ENCODE measurements at regions not wholly inside any gene's neighbourhood (a gene's known extent, or its start where the extent isn't known, plus 50 kb on each side); places are given as distances from the start of the nearest gene placed in this dataset.

- TF ChIP-seq, protein P1, sequence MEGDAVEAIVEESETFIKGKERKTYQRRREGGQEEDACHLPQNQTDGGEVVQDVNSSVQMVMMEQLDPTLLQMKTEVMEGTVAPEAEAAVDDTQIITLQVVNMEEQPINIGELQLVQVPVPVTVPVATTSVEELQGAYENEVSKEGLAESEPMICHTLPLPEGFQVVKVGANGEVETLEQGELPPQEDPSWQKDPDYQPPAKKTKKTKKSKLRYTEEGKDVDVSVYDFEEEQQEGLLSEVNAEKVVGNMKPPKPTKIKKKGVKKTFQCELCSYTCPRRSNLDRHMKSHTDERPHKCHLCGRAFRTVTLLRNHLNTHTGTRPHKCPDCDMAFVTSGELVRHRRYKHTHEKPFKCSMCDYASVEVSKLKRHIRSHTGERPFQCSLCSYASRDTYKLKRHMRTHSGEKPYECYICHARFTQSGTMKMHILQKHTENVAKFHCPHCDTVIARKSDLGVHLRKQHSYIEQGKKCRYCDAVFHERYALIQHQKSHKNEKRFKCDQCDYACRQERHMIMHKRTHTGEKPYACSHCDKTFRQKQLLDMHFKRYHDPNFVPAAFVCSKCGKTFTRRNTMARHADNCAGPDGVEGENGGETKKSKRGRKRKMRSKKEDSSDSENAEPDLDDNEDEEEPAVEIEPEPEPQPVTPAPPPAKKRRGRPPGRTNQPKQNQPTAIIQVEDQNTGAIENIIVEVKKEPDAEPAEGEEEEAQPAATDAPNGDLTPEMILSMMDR (IDR thresholded peaks at IDR 0.05) = no peak
- TF ChIP-seq SIN3A (IDR thresholded peaks at IDR 0.05; ENCODE audit: borderline replicate concordance, low read depth, low read length) (no peak), EP300 (IDR thresholded peaks at IDR 0.05; ENCODE audit: borderline replicate concordance in 1 of 2, low read depth in 1 of 2, low read length in 1 of 2) (no peak), POLR2AphosphoS5 (IDR thresholded peaks at IDR 0.05; ENCODE audit: low read depth, low read length) (no peak), MXI1 (IDR thresholded peaks at IDR 0.05; ENCODE audit: low read depth, low read length) (no peak), TAF1 (IDR thresholded peaks at IDR 0.05; ENCODE audit: borderline replicate concordance, low read depth, low read length) (no peak), RAD21 (IDR thresholded peaks at IDR 0.05; ENCODE audit: low read length) (no peak), EZH2phosphoT487 (IDR thresholded peaks at IDR 0.05; ENCODE audit: borderline replicate concordance, low read depth) (no peak), MEF2A (IDR thresholded peaks at IDR 0.05; ENCODE audit: borderline replicate concordance, low read depth) (no peak), REST (IDR thresholded peaks at IDR 0.05; ENCODE audit: low read depth, low read length) (no peak), NFIC (IDR thresholded peaks at IDR 0.05; ENCODE audit: borderline replicate concordance) (no peak)
- TF ChIP-seq, protein P2, sequence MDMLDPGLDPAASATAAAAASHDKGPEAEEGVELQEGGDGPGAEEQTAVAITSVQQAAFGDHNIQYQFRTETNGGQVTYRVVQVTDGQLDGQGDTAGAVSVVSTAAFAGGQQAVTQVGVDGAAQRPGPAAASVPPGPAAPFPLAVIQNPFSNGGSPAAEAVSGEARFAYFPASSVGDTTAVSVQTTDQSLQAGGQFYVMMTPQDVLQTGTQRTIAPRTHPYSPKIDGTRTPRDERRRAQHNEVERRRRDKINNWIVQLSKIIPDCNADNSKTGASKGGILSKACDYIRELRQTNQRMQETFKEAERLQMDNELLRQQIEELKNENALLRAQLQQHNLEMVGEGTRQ (IDR thresholded peaks at IDR 0.05; ENCODE audit: borderline replicate concordance, low read depth, low read length) = no peak
- TF ChIP-seq, protein P3, sequence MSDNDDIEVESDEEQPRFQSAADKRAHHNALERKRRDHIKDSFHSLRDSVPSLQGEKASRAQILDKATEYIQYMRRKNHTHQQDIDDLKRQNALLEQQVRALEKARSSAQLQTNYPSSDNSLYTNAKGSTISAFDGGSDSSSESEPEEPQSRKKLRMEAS (IDR thresholded peaks at IDR 0.05; ENCODE audit: low read depth) = no peak
Measured at GRCh38 chr9:90287567-90288274, 354.9 kb downstream of the DIRAS2 start.

Data from SK-N-SH (cell line).